ENCODE measurements at regions not wholly inside any gene's neighbourhood (a gene's known extent, or its start where the extent isn't known, plus 50 kb on each side); places are given as distances from the start of the nearest gene placed in this dataset.
A peak's percentile ranks its signal among the peaks of the same experiment; 100 is the strongest.

GRCh38 chr19:31171936-31172335 lies 177.3 kb downstream of the TSHZ3 start:
- TF ChIP-seq CTCF (IDR thresholded peaks at IDR 0.05; ENCODE audit: unreplicated experiment), result no peak
- Mint-ChIP-seq H3K9me3 (no peaks in the 10 kb centered on the region), H3K27ac (no peak overlapping the region), H3K4me1 (peaks cover 13% of the 10 kb centered on the region), H3K4me3 (no peak overlapping the region), H3K27me3 (ENCODE audit: low read depth) (no peaks in the 10 kb centered on the region), H3K36me3 (no peaks in the 10 kb centered on the region)
- DNase-seq (ENCODE audit: low spot score in 2 of 2, unreplicated experiment in 2 of 2), result no peak

GRCh38 chr19:31170046-31170445 lies 179.2 kb downstream of the TSHZ3 start:
- TF ChIP-seq CTCF (IDR thresholded peaks at IDR 0.05; ENCODE audit: unreplicated experiment), result no peak
- DNase-seq (ENCODE audit: low spot score in 2 of 2, unreplicated experiment in 2 of 2), result no peak
- Mint-ChIP-seq H3K4me3 (no peak overlapping the region), H3K9me3 (no peaks in the 10 kb centered on the region), H3K27me3 (ENCODE audit: low read depth) (no peaks in the 10 kb centered on the region), H3K36me3 (no peaks in the 10 kb centered on the region), H3K27ac (no peak overlapping the region), H3K4me1 (peaks cover 26% of the 10 kb centered on the region)

GRCh38 chr19:31168106-31168625 lies 181.1 kb downstream of the TSHZ3 start:
- H3K27ac Mint-ChIP-seq, result no peak overlapping the region
- H3K9me3 Mint-ChIP-seq, result no peaks in the 10 kb centered on the region
- H3K4me1 Mint-ChIP-seq, result peaks cover 42% of the 10 kb centered on the region
- H3K4me3 Mint-ChIP-seq, result no peak overlapping the region
- TF ChIP-seq CTCF (IDR thresholded peaks at IDR 0.05; ENCODE audit: unreplicated experiment), result no peak
- no peaks in the 10 kb centered on the region for H3K27me3 Mint-ChIP-seq (ENCODE audit: low read depth)
- DNase-seq (ENCODE audit: low spot score in 2 of 2, unreplicated experiment in 2 of 2), result no peak
- no peaks in the 10 kb centered on the region for H3K36me3 Mint-ChIP-seq

- no peaks in the 10 kb centered on the region for H3K36me3 Mint-ChIP-seq
- TF ChIP-seq CTCF (IDR thresholded peaks at IDR 0.05; ENCODE audit: unreplicated experiment), result no peak
- DNase-seq (ENCODE audit: low spot score in 2 of 2, unreplicated experiment in 2 of 2), result no peak
- no peak overlapping the region for H3K4me3 Mint-ChIP-seq
- H3K9me3 Mint-ChIP-seq, result no peaks in the 10 kb centered on the region
- peaks cover 42% of the 10 kb centered on the region for H3K4me1 Mint-ChIP-seq
- no peak overlapping the region for H3K27ac Mint-ChIP-seq
- H3K27me3 Mint-ChIP-seq (ENCODE audit: low read depth), result no peaks in the 10 kb centered on the region
These were observed 181.5 kb downstream of the TSHZ3 start for GRCh38 chr19:31167690-31168089.

- H3K4me3 Mint-ChIP-seq, result no peak overlapping the region
- no peak for TF ChIP-seq CTCF (IDR thresholded peaks at IDR 0.05; ENCODE audit: unreplicated experiment)
- peak overlapping the region; percentile 22 for H3K27ac Mint-ChIP-seq
- DNase-seq (ENCODE audit: low spot score in 2 of 2, unreplicated experiment in 2 of 2), result no peak
- H3K9me3 Mint-ChIP-seq, result no peaks in the 10 kb centered on the region
- H3K27me3 Mint-ChIP-seq (ENCODE audit: low read depth), result no peaks in the 10 kb centered on the region
- H3K4me1 Mint-ChIP-seq, result peaks cover 42% of the 10 kb centered on the region
- no peaks in the 10 kb centered on the region for H3K36me3 Mint-ChIP-seq
These were observed 183.0 kb downstream of the TSHZ3 start for GRCh38 chr19:31166206-31166605.

GRCh38 chr19:31164791-31165251 lies 184.4 kb downstream of the TSHZ3 start:
- H3K9me3 Mint-ChIP-seq, result no peaks in the 10 kb centered on the region
- no peak for DNase-seq (ENCODE audit: low spot score in 2 of 2, unreplicated experiment in 2 of 2)
- H3K4me1 Mint-ChIP-seq, result peaks cover 42% of the 10 kb centered on the region
- H3K27me3 Mint-ChIP-seq (ENCODE audit: low read depth), result no peaks in the 10 kb centered on the region
- H3K36me3 Mint-ChIP-seq, result no peaks in the 10 kb centered on the region
- peak overlapping the region; percentile 21 for H3K27ac Mint-ChIP-seq
- peak overlapping the region; percentile 38 for H3K4me3 Mint-ChIP-seq
- no peak for TF ChIP-seq CTCF (IDR thresholded peaks at IDR 0.05; ENCODE audit: unreplicated experiment)

All from mesothelial cell of epicardium (in vitro differentiated cells).